Breast epithelium (tissue), 4 donors: ENCODE measurements at regions not wholly inside any gene's neighbourhood (a gene's known extent, or its start where the extent isn't known, plus 50 kb on each side); places are given as distances from the start of the nearest gene placed in this dataset.

Experiments
- DNase-seq, 2 donors: peaks; one replicate each; pipeline ENCODE4 v3.0.0-alpha.2; 2019; ENCODE audit warnings: low spot score in 2 of 2
- H3K27ac ChIP-seq, 2 donors: fragments of 200-600 bp; sonication (generic) in 1 of 2; one replicate each; pipeline ENCODE4 v1.5.1; 2016 to 2019; ENCODE audit warnings: mild to moderate bottlenecking in 1 of 2
- H3K27me3 ChIP-seq, 2 donors: fragments of 200-600 bp; sonication (generic) in 1 of 2; one replicate each; pipeline versions ENCODE4 v1.5.1 to v1.6.0; 2017 to 2019; ENCODE audit warnings: control low read depth in 1 of 2, mild to moderate bottlenecking in 1 of 2
- H3K36me3 ChIP-seq: fragments of 200-600 bp; one replicate; pipeline ENCODE4 v1.5.1; 2019
- H3K4me1 ChIP-seq, 2 donors: fragments of 200-600 bp; sonication (generic); one replicate each; pipeline ENCODE4 v1.5.1; 2016 to 2019; ENCODE audit warnings: control low read depth in 1 of 2
- H3K4me3 ChIP-seq, 3 donors: fragments of 200-600 bp; sonication (generic); 1 replicate in 2 of 3; 2 replicates in 1 of 3; pipeline ENCODE4 v1.5.1; 2016 to 2019; ENCODE audit warnings: mild to moderate bottlenecking in 3 of 3, moderate library complexity in 2 of 3
- H3K9me3 ChIP-seq, 2 donors: fragments of 200-600 bp; sonication (generic) in 1 of 2; one replicate each; pipeline ENCODE4 v1.5.1; 2016 to 2019; ENCODE audit warnings: control low read depth in 1 of 2
- POLR2A ChIP-seq: fragments of 450-650 bp; IDR thresholded peaks from one replicate; pipeline ENCODE4 v1.6.1; 2016; ENCODE audit warnings: antibody characterized with exemption, mild to moderate bottlenecking, moderate library complexity
- POLR2AphosphoS5 ChIP-seq, 3 donors: sonication (generic); formaldehyde crosslinking; IDR thresholded peaks; one replicate each; pipeline ENCODE4 v1.6.1; 2017; ENCODE audit warnings: antibody characterized with exemption in 3 of 3
- intact Hi-C: fragments of 100-400 bp; cut with DNase I; formaldehyde crosslinking; loops from one replicate; pipeline ENCODE4 v1.15.1; 2023; ENCODE audit warnings: low total_unique reads
- TF ChIP-seq, protein P1 (sequence below), 3 donors: fragments of 450-650 bp; IDR thresholded peaks; one replicate each; pipeline ENCODE4 v1.5.1; 2016 to 2017; ENCODE audit warnings: antibody characterized with exemption in 3 of 3, mild to moderate bottlenecking in 3 of 3, moderate library complexity in 3 of 3

GRCh38 chr11:109553284-109553683, 131.3 kb downstream of the C11orf87 start:
- Histone ChIP-seq H3K9me3 (peaks cover 0 to 6% of the 10 kb centered on the region in 2 donors), H3K27me3 (no peaks in the 10 kb centered on the region), H3K27ac (no peak overlapping the region), H3K4me3 (no peak overlapping the region), H3K4me1 (no peaks in the 10 kb centered on the region), H3K36me3 (no peaks in the 10 kb centered on the region)
- DNase-seq = no peak
- intact Hi-C loops = no loop called here
- TF ChIP-seq, protein P1, sequence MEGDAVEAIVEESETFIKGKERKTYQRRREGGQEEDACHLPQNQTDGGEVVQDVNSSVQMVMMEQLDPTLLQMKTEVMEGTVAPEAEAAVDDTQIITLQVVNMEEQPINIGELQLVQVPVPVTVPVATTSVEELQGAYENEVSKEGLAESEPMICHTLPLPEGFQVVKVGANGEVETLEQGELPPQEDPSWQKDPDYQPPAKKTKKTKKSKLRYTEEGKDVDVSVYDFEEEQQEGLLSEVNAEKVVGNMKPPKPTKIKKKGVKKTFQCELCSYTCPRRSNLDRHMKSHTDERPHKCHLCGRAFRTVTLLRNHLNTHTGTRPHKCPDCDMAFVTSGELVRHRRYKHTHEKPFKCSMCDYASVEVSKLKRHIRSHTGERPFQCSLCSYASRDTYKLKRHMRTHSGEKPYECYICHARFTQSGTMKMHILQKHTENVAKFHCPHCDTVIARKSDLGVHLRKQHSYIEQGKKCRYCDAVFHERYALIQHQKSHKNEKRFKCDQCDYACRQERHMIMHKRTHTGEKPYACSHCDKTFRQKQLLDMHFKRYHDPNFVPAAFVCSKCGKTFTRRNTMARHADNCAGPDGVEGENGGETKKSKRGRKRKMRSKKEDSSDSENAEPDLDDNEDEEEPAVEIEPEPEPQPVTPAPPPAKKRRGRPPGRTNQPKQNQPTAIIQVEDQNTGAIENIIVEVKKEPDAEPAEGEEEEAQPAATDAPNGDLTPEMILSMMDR (IDR thresholded peaks at IDR 0.05) = no peak
- TF ChIP-seq POLR2AphosphoS5 (IDR thresholded peaks at IDR 0.05) (no peak), POLR2A (no peak)

DNA sequence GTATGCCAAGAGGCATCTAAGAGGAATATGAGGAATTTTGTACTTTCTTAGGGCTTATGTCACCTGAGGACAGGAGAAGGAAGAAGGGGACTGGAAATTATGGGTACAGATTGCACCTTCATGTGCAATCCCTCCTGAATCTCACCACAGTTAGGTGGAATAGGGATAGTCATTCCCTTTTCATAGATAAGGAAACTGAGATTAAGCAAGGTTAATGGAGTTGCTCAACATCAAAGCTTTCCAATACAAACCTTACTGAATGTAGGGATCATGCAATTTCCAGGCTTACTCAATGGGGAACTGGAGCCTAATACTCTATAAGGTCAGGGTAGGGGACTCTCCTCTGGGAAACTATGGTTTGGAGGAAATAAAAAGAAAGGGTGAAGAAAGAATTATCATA, 133.0 kb downstream of the C11orf87 start:
- DNase-seq = no peak
- Histone ChIP-seq H3K27me3 (no peaks in the 10 kb centered on the region), H3K36me3 (no peaks in the 10 kb centered on the region), H3K9me3 (peaks cover 0 to 13% of the 10 kb centered on the region in 2 donors), H3K4me3 (no peak overlapping the region), H3K27ac (no peak overlapping the region), H3K4me1 (no peaks in the 10 kb centered on the region)
- intact Hi-C loops = no loop called here
- TF ChIP-seq POLR2AphosphoS5 (IDR thresholded peaks at IDR 0.05) = no peak

GRCh38 chr11:109564241-109564640, 142.3 kb downstream of the C11orf87 start:
- Histone ChIP-seq H3K4me1 (no peaks in the 10 kb centered on the region), H3K27me3 (no peaks in the 10 kb centered on the region), H3K9me3 (peaks cover 0 to 12% of the 10 kb centered on the region in 2 donors), H3K36me3 (no peaks in the 10 kb centered on the region), H3K27ac (no peak overlapping the region), H3K4me3 (no peak overlapping the region)
- intact Hi-C loops = no loop called here
- no peak for DNase-seq
- no peak for TF ChIP-seq POLR2AphosphoS5 (IDR thresholded peaks at IDR 0.05)
- TF ChIP-seq, protein P1 (IDR thresholded peaks at IDR 0.05) = no peak
- TF ChIP-seq POLR2A = no peak

GRCh38 chr11:109582470-109582869, 160.5 kb downstream of the C11orf87 start:
- H3K4me1 ChIP-seq = no peaks in the 10 kb centered on the region
- intact Hi-C loops = no loop called here
- DNase-seq = no peak
- H3K4me3 ChIP-seq = no peak overlapping the region
- no peaks in the 10 kb centered on the region for H3K36me3 ChIP-seq
- TF ChIP-seq POLR2AphosphoS5 (IDR thresholded peaks at IDR 0.05) (no peak), POLR2A (no peak)
- TF ChIP-seq, protein P1 (IDR thresholded peaks at IDR 0.05) = no peak
- H3K27ac ChIP-seq = no peak overlapping the region
- H3K9me3 ChIP-seq = no peaks in the 10 kb centered on the region
- no peaks in the 10 kb centered on the region for H3K27me3 ChIP-seq

- Histone ChIP-seq H3K27me3 (no peaks in the 10 kb centered on the region), H3K4me3 (no peak overlapping the region), H3K36me3 (no peaks in the 10 kb centered on the region), H3K9me3 (no peaks in the 10 kb centered on the region), H3K27ac (no peak overlapping the region), H3K4me1 (no peaks in the 10 kb centered on the region)
- TF ChIP-seq POLR2A (no peak), POLR2AphosphoS5 (IDR thresholded peaks at IDR 0.05) (no peak)
- TF ChIP-seq, protein P1 (IDR thresholded peaks at IDR 0.05) = no peak
- no peak for DNase-seq
- intact Hi-C loops = no loop called here
These were observed 162.3 kb downstream of the C11orf87 start for GRCh38 chr11:109584001-109584972.
